ENCODE measurements at regions not wholly inside any gene's neighbourhood (a gene's known extent, or its start where the extent isn't known, plus 50 kb on each side); places are given as distances from the start of the nearest gene placed in this dataset.
A peak's percentile ranks its signal among the peaks of the same experiment; 100 is the strongest.

DNA sequence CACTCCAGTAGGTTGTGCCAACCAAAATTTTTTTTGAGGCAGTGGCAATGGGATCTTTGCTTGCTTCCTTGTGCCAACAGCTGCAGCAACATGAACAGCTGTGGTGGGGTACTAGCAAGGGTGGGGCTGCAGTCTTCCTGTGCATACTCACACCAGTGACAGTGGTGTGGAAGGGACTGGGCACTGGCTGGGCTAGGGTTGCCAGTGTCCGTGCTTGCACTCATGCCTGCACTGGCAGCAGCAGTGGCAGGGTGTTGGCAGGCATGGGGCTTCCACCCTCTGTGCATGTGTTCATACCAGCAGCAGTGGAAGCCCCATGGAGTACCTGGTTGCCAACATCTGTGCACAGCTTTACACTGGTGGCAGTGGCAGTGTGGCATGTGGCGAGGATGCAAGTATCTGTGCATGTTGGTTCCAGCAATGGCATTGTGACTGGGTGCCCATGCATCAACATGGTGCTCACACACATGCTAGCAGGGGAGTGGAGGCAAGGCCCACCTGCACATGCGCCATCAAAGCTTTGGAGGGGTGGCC lies 1312.6 kb downstream of the PCDH18 start:
- DNase-seq = no peak

DNA sequence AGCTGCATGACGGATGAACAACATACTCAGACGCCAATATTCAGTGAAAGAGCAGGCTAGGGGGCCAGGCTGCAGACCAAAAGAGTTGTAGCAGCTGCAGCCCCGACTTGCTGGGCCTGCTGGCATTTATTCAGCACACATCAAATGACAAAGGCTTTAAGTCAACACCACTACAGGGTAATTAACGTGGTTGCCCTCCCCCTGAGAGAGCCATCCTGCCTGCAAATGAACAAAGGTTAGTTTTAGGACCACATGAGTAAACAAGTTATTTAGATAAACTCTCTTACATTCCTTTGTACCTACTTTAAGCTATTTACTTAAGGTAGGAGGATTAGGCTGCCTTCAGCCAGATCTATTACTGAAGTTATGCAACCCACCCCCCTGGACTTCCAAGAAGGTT lies 1329.1 kb downstream of the PCDH18 start:
- DNase-seq = no peak

- DNase-seq = no peak
Measured at GRCh38 chr4:136198358-136198757, 1333.9 kb downstream of the PCDH18 start.

DNA sequence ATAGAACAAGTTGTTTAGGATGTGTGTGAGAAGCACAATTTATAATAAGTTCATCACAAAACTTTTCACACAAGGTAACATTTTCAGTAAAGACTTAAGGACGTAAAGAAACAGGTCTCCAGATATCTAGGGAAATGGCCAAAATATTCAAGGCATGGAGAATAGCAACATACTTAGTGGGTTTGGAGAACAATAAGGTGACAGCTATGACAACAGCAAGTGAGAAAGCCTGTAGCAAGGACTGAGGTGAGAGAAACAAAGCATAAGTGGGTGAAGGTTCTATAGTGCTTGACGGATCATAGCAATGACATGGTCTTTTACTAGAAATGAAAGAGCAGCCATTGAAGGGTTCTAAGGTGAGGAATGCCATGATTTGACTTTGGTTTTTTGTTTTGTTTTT lies 1337.3 kb downstream of the PCDH18 start:
- no peak for DNase-seq

- DNase-seq = no peak
Measured at GRCh38 chr4:136186650-136187049, 1345.6 kb downstream of the PCDH18 start.

DNA sequence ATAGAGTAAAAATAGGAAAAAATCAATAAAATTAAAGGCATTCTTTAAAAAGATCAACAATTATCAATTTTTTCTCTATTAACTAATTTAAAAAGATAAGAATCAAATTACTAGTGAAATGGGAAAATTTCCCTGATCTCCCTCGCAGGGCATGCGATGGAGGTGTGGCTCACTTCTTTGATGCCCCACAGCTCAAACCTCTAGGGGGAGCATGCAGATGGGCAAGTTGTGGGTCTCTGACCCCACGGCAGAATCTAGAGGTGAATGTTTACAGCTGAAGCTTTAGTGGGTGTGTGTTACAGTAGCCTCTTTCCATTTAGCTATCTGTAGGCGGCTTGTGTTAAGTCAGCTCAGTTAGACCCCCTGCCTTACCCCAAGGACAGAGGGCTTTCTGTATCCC lies 1348.8 kb downstream of the PCDH18 start:
- DNase-seq = no peak

- DNase-seq = peak in 1 of 2 experiments; percentile 0
Measured at GRCh38 chr4:136156947-136157346, 1375.3 kb downstream of the PCDH18 start.

GRCh38 chr4:136150046-136150445 lies 1382.2 kb downstream of the PCDH18 start:
- no peak for DNase-seq

DNA sequence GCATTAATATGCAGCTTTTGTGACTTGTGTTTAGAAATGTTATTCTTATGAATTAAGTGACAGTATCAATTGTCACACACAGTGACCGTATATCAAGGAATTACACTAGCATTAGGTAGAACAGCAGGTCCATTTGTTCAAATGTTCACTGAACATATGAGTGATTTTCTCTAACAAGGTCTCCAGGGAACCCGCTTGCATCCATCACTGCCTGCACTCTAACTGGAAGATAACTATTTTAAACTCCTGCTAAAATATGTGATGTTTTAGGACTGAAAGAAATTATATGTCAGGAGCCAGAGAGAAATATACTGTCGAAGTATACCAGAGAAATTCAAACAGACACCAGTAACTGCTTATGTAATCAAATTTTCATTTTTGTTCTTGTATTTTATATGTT lies 1395.7 kb downstream of the PCDH18 start:
- DNase-seq = peak in 1 of 2 experiments; percentile 0

- no peak for DNase-seq
Measured at GRCh38 chr4:136124251-136124745, 1408.0 kb downstream of the PCDH18 start.

DNA sequence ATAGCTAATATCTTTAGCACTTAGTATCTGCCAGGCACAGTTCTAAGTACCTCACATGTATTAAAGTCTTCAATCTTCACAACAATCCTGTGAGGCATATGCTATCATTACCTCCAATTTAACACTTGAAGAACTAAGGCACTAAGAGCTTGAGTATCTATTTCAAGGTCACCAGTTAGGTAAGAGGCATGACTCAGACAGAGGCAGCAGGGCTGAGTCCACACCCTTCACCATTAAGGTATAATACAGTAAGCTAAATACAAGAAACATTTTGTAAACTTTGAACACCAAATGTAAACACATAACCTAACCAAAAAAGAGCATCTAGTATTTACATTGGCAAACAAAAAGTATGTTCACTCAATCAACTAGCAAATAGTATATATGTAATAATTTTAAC lies 1410.9 kb downstream of the PCDH18 start:
- DNase-seq = peak in 1 of 2 experiments; percentile 1

GRCh38 chr4:136113921-136114320 lies 1418.4 kb downstream of the PCDH18 start:
- DNase-seq = no peak

DNA sequence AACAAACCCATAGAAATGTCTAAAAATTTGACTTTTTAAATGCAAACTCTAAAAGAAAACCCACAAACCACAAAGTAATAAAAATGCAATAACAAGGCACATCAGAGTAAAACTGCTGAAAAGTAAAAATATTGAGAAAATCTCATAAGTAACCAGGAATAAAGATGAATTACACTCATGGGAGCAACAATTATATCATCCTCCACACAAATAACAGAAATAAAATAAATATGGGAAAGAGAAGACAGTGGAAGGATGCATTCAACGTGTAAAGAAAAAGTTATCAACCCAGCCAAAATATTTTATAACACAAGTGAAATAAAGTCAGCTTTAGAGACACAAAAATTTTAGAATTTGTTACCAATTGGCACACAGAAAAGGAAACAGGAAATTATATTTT lies 1420.2 kb downstream of the PCDH18 start:
- no peak for DNase-seq

GRCh38 chr4:136106753-136107152 lies 1425.5 kb downstream of the PCDH18 start:
- DNase-seq = no peak

DNA sequence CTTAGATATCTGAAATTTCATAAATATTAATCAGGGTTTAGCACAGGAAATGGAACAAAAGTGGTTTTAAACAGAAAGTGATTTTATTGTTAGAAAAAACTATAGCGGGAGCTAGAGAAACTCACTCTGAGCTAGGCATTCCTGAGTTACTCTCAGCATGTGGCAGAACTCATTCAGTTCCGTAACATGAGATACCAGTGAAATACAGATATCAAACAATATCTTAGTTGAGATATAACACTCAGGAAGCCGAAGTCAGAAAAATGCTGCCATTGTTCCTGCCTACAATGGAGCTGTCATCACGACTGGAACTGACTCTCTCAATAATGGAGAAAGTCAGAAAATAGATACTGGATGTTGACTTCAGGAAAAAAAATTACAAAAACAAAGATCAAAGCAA lies 1428.7 kb downstream of the PCDH18 start:
- no peak for DNase-seq

DNA sequence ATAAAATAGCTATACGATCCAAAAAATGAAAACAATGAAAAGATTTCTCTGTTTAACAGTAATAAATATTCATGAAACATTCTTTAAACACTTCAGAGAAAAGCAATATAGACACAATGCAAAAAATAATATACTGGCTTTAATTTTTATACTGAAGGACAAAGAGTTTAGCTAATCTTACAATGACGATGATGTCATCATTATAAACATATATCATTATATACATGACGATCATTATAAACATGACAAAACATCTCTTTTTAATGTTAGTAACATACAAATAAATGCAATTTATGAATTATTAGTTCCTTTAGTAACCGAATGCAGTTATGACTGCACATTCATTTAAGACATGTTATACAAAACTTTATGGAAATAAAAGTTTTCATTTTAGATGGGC lies 1434.6 kb downstream of the PCDH18 start:
- DNase-seq = no peak

DNA sequence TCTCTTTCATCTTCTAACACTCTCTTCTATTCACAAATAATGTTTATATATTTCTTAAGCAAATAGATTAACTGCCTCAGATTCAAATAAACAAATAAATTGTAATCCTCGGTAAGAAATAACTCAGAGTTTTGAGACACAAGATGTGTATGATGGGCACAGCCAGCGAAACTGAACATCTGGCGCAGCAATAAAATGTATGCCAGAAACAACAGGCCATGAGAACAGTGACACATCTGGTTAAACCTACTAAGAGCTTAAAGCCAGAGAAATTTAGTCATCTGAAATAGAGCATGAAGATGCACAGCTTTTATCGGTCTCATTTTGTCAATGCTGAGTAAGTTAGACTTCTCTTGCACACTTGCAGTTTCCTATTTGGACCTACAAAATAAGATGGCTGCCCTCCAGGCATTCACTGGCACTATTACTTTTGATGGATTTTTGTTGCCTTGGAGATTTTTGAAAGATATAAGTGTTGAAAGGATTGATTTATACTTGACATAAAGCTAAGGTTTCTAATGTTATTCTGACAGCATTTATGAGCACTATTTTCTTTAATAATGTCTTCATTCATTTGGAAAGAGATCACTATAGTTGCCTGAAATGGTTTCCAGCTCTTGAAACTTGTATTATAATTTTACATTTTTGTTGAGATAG lies 1444.0 kb downstream of the PCDH18 start:
- no peak for DNase-seq

DNA sequence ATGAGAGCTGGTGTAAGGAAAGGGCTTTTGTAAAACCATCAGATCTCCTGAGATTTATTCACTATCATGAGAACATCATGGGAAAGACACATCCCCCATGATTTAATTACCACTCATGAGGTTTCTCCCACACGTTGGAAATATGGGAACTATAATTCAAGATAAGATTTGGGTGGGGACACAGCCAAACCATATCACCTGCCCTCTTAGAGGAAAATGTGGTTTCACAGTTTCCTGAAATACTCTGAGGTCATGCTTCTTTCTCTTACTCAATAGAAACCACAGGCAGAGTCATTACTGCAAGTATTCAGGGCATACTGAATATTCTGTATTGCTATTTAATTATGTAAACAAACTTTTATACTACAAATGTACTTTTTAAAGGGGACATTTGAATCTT lies 1453.3 kb downstream of the PCDH18 start:
- no peak for DNase-seq

DNA sequence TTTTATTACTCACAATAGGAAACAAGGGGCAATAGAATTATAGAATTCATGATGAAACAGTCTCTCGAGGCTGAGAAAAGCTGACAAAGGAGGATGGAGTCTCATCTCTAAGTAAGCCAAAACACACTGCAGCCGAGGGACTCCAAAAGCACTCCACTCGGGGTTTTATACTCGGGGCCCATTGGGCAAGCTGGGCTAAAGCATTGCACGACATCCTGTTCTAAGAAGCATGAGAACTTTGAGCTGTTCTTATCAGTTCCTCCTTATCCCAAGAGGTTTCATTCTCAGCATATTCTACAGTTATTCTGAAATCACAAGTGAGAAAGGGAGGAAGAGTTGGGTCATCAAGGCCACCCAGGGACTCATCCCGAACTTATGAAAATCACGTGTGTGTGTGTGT lies 1475.5 kb downstream of the PCDH18 start:
- no peak for DNase-seq

- DNase-seq = no peak
Measured at GRCh38 chr4:136055360-136055759, 1476.9 kb downstream of the PCDH18 start.

- no peak for DNase-seq
Measured at GRCh38 chr4:136036744-136037143, 1495.5 kb downstream of the PCDH18 start.

DNA sequence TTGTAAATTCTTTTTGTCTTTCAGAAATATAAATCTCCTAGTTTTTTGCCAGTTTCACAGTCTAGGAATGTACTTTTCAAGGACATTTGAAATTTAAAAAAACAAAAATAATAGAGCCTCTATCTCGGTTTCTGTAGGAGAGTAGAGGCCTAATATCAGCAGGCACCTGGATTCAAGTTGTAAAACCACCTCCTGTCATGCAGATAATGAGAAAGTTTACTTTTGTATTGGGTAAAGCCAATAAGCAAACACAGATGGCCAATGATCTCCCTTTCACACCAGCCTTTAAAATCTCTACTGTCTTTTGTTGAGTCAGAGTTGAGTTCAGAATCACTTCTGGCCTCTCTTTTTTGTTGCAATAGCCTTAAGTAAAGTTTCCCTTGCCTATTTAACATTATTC lies 1499.9 kb downstream of the PCDH18 start:
- DNase-seq = no peak

GRCh38 chr4:136025540-136025939 lies 1506.8 kb downstream of the PCDH18 start:
- no peak for DNase-seq

DNA sequence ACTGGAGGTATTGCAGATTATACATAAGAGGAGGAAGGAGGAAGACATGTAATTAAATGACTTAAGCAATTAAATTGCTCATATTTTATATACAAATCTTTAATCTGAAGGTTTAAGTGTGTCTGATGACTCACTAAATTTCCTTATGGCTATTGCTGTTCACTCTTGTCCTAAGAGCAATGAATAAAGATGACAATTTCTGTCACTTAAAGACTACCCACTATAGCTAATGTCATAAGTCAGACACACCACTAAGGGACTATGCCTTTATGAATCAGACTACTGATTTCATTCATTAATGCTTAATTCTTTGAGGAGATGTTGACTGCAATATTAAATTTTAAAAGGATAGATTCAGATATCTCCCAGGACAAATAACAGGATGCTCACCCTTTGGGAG lies 1514.7 kb downstream of the PCDH18 start:
- no peak for DNase-seq

GRCh38 chr4:136012220-136012619 lies 1520.1 kb downstream of the PCDH18 start:
- DNase-seq = no peak

Data from NCI-H524 (cell line).